SH-SY5Y (cell line): ENCODE measurements at regions not wholly inside any gene's neighbourhood (a gene's known extent, or its start where the extent isn't known, plus 50 kb on each side); places are given as distances from the start of the nearest gene placed in this dataset.

ENCODE experiments used
- GATA2 ChIP-seq: IDR thresholded peaks from 2 replicates; pipeline ENCODE4 v1.6.1; 2011; ENCODE audit warnings: mild to moderate bottlenecking, low read depth, low read length
- GATA3 ChIP-seq: IDR thresholded peaks from 2 replicates; pipeline ENCODE4 v1.6.1; 2011; ENCODE audit warnings: low read depth, mild to moderate bottlenecking, low read length, moderate library complexity

DNA sequence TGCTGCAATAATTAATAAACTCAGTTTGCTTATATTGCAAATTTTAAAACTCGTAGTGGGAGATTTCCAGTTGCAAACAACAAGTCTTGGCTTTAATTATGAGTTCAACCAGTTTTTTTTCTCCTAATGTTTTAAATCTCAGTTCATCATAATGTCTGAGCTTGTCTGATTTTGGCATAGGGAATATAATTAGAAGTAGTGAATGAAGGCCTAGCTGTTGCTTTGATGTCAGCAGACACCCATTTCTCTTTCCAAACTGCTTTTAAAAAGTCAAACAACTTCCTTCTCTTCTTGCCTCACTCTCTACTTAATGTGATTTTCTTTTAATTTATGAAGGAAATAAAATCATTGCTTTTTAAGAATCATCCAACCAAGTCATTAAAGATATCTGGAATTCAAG lies 1462.1 kb downstream of the DPP10 start:
- TF ChIP-seq GATA2 (no peak), GATA3 (no peak)
